IMR-90 (cell line): ENCODE measurements at regions not wholly inside any gene's neighbourhood (a gene's known extent, or its start where the extent isn't known, plus 50 kb on each side); places are given as distances from the start of the nearest gene placed in this dataset.

Experiments
- ATAC-seq: fragments of 200-7000 bp; cut with Tn5 transposase; 2 replicates; pipeline ENCODE4 v1.9.1; 2020; ENCODE audit warnings: low read depth, mild to moderate bottlenecking, moderate library complexity
- BruUV-seq: library from RNA; stranded (reverse); fragments of 400-500 nt; replicated peaks from 2 replicates; lab custom pipeline; 2021; lab: Mats Ljungman, UMichigan
- CTCF ChIA-PET: fragments of 300-600 bp; formaldehyde crosslinking; extraction: SDS; loops from one replicate; lab custom pipeline; 2021; ENCODE audit warnings: antibody characterized with exemption; lab: Yijun Ruan, JAX
- POLR2A ChIA-PET: fragments of 300-600 bp; sonication (Branson Sonifier 250); formaldehyde crosslinking; loops from one replicate; lab custom pipeline; 2022; ENCODE audit warnings: antibody characterized with exemption; ENCODE audit not compliant: unreplicated experiment; lab: Charles Lee
- DNase-seq: peaks from one replicate; pipeline ENCODE4 v3.0.0; 2013
- H2AFZ ChIP-seq: replicated peaks from 2 replicates; pipeline ENCODE3; 2013; ENCODE audit warnings: low read length, mild to moderate bottlenecking; ENCODE audit not compliant: poor library complexity
- H2AK5ac ChIP-seq: 2 replicates; pipeline ENCODE4 v1.6.1; 2013; ENCODE audit warnings: low read depth, low read length, inconsistent platforms
- H2AK9ac ChIP-seq: replicated peaks from 2 replicates; pipeline ENCODE3; 2013; ENCODE audit warnings: mild to moderate bottlenecking, low read depth, low read length, moderate library complexity; ENCODE audit not compliant: poor library complexity
- H2BK120ac ChIP-seq: 2 replicates; pipeline ENCODE4 v1.6.1; 2013; ENCODE audit warnings: low read depth, low read length, inconsistent platforms
- H2BK15ac ChIP-seq: 3 replicates; pipeline ENCODE4 v1.6.1; 2013; ENCODE audit warnings: low read depth, low read length, inconsistent platforms
- H2BK20ac ChIP-seq: 2 replicates; pipeline ENCODE4 v1.6.1; 2013; ENCODE audit warnings: low read depth, mild to moderate bottlenecking, inconsistent platforms, low read length, moderate library complexity
- H2BK5ac ChIP-seq: 2 replicates; pipeline ENCODE4 v1.6.1; 2013; ENCODE audit warnings: mild to moderate bottlenecking, low read depth, low read length, inconsistent platforms; ENCODE audit not compliant: poor library complexity, severe bottlenecking
- H3K14ac ChIP-seq: replicated peaks from 2 replicates; pipeline ENCODE4 v1.6.1; 2013; ENCODE audit warnings: low read depth, low read length, inconsistent platforms
- H3K18ac ChIP-seq: 2 replicates; pipeline ENCODE4 v1.6.1; 2013; ENCODE audit warnings: low read depth, low read length, control low read depth
- H3K23ac ChIP-seq: 2 replicates; pipeline ENCODE4 v1.6.1; 2013; ENCODE audit warnings: low read depth, low read length, inconsistent platforms
- H3K27ac ChIP-seq: 2 replicates; pipeline ENCODE4 v1.5.1; 2013; ENCODE audit warnings: mild to moderate bottlenecking, control low read depth, low read length; ENCODE audit not compliant: insufficient read depth
- H3K27me3 ChIP-seq: 2 replicates; pipeline ENCODE4 v1.6.1; 2013; ENCODE audit warnings: low read length; ENCODE audit not compliant: control insufficient read depth, insufficient read depth
- H3K36me3 ChIP-seq: 2 replicates; pipeline ENCODE4 v1.6.1; 2013; ENCODE audit warnings: low read length, mixed read lengths; ENCODE audit not compliant: control insufficient read depth, insufficient read depth
- H3K4ac ChIP-seq: 2 replicates; pipeline ENCODE4 v1.6.1; 2013; ENCODE audit warnings: low read depth, low read length, inconsistent platforms
- H3K4me1 ChIP-seq: 2 replicates; pipeline ENCODE4 v1.6.1; 2013; ENCODE audit warnings: low read length, mixed read lengths; ENCODE audit not compliant: control insufficient read depth, insufficient read depth
- H3K4me2 ChIP-seq: 2 replicates; pipeline ENCODE4 v1.6.1; 2013; ENCODE audit warnings: low read depth, mild to moderate bottlenecking, control low read depth, low read length, moderate library complexity
- H3K4me3 ChIP-seq: 2 replicates; pipeline ENCODE4 v1.5.1; 2013; ENCODE audit warnings: low read depth, mild to moderate bottlenecking, control low read depth, low read length, moderate library complexity; ENCODE audit not compliant: insufficient read depth
- H3K56ac ChIP-seq: 2 replicates; pipeline ENCODE4 v1.6.1; 2013; ENCODE audit warnings: low read length, inconsistent platforms; ENCODE audit not compliant: insufficient read depth; ENCODE audit errors: extremely low read depth
- H3K79me1 ChIP-seq, 2 experiments: 2 replicates each; pipeline ENCODE4 v1.6.1; 2013; ENCODE audit warnings: low read length in 2 of 2, inconsistent platforms in 1 of 2, low read depth in 1 of 2
- H3K9ac ChIP-seq: 2 replicates; pipeline ENCODE4 v1.6.1; 2013; ENCODE audit warnings: low read depth, low read length, control low read depth
- H3K9me1 ChIP-seq: 2 replicates; pipeline ENCODE4 v1.6.1; 2013; ENCODE audit warnings: low read length, inconsistent platforms; ENCODE audit not compliant: insufficient read depth
- H3K9me3 ChIP-seq: 2 replicates; pipeline ENCODE4 v1.6.1; 2013; ENCODE audit warnings: low read length; ENCODE audit not compliant: control insufficient read depth, insufficient read depth
- H4K20me1 ChIP-seq: 2 replicates; pipeline ENCODE4 v1.6.1; 2013; ENCODE audit warnings: low read length, inconsistent platforms; ENCODE audit not compliant: insufficient read depth
- H4K5ac ChIP-seq: 2 replicates; pipeline ENCODE4 v1.6.1; 2013; ENCODE audit warnings: mild to moderate bottlenecking, low read depth, low read length, control low read depth
- H4K8ac ChIP-seq, 2 experiments: 2 replicates each; pipeline ENCODE4 v1.6.1; 2013; ENCODE audit warnings: low read depth in 2 of 2, low read length in 2 of 2, control low read depth in 1 of 2, inconsistent platforms in 1 of 2
- H4K91ac ChIP-seq: 2 replicates; pipeline ENCODE4 v1.6.1; 2013; ENCODE audit warnings: low read depth, low read length, inconsistent platforms; ENCODE audit not compliant: insufficient read depth
- BHLHE40 ChIP-seq: fragments of 150-350 bp; IDR thresholded peaks from 2 replicates; pipeline ENCODE4 v1.6.1; 2016; ENCODE audit warnings: mild to moderate bottlenecking, low read depth, low read length
- CEBPB ChIP-seq: IDR thresholded peaks from 2 replicates; pipeline ENCODE4 v1.6.1; 2012; ENCODE audit warnings: low read depth, low read length, improper control_type of control experiment
- CHD1 ChIP-seq: IDR thresholded peaks from 2 replicates; pipeline ENCODE4 v1.6.1; 2012; ENCODE audit warnings: low read depth, low read length, improper control_type of control experiment
- FOS ChIP-seq: fragments of 150-350 bp; IDR thresholded peaks from 2 replicates; pipeline ENCODE4 v1.6.1; 2016; ENCODE audit warnings: low read depth, low read length
- MAFK ChIP-seq: IDR thresholded peaks from 2 replicates; pipeline ENCODE4 v1.6.1; 2012; ENCODE audit warnings: low read depth, low read length, improper control_type of control experiment
- MAZ ChIP-seq: IDR thresholded peaks from 2 replicates; pipeline ENCODE4 v1.6.1; 2012; ENCODE audit warnings: low read depth, mild to moderate bottlenecking, low read length, improper control_type of control experiment, moderate library complexity, borderline replicate concordance
- MXI1 ChIP-seq: IDR thresholded peaks from 2 replicates; pipeline ENCODE4 v1.6.1; 2012; ENCODE audit warnings: low read depth, mild to moderate bottlenecking, low read length, moderate library complexity, borderline replicate concordance
- NFE2L2 ChIP-seq: fragments of 150-350 bp; IDR thresholded peaks from 2 replicates; pipeline ENCODE4 v1.6.1; 2016; ENCODE audit warnings: low read depth, mild to moderate bottlenecking, low read length
- POLR2A ChIP-seq: IDR thresholded peaks from 2 replicates; pipeline ENCODE4 v1.6.1; 2012; ENCODE audit warnings: mild to moderate bottlenecking, low read depth, low read length
- RAD21 ChIP-seq: IDR thresholded peaks from 2 replicates; pipeline ENCODE4 v1.6.1; 2012; ENCODE audit warnings: low read length, improper control_type of control experiment
- RCOR1 ChIP-seq: IDR thresholded peaks from 2 replicates; pipeline ENCODE4 v1.6.1; 2012; ENCODE audit warnings: mild to moderate bottlenecking, low read length, improper control_type of control experiment; ENCODE audit not compliant: insufficient replicate concordance
- RFX5 ChIP-seq: IDR thresholded peaks from 2 replicates; pipeline ENCODE4 v1.8.0; 2012; ENCODE audit warnings: low read depth, mild to moderate bottlenecking, low read length, moderate library complexity
- SMC3 ChIP-seq: fragments of 150-350 bp; IDR thresholded peaks from 2 replicates; pipeline ENCODE4 v1.6.1; 2016; ENCODE audit warnings: low read depth, mild to moderate bottlenecking, antibody characterized with exemption, low read length, moderate library complexity
- WGBS, 2 experiments: methylation state at CpG; one replicate each; pipeline versions ENCODE4 v1.1.5 to v1.1.7; 2013; ENCODE audit warnings: missing lambda C conversion rate in 2 of 2; ENCODE audit not compliant: insufficient read length in 1 of 2; ENCODE audit errors: extremely low coverage in 2 of 2; 5-methylcytosine and 5-hydroxymethylcytosine counted together
- dilution Hi-C: fragments of 300-500 bp; cut with HindIII; formaldehyde crosslinking; loops from one replicate; pipeline ENCODE4 v1.14.3; 2018; ENCODE audit warnings: low sequenced_read_pairs; ENCODE audit not compliant: unreplicated experiment
- in situ Hi-C: fragments of 300-500 bp; cut with MboI; formaldehyde crosslinking; loops from 3 replicates; pipeline ENCODE4 v1.14.3; 2019; ENCODE audit warnings: low sequenced_read_pairs, inconsistent platforms, mixed read lengths
- intact Hi-C: fragments of 100-400 bp; cut with micrococcal nuclease; formaldehyde crosslinking; loops from 2 replicates; pipeline ENCODE4 v1.10.0; 2022
- TF ChIP-seq, protein P1 (sequence below): fragments of 150-350 bp; IDR thresholded peaks from 2 replicates; pipeline ENCODE4 v1.6.1; 2017; ENCODE audit warnings: mild to moderate bottlenecking, antibody characterized with exemption, low read length, low read depth
- TF ChIP-seq, protein P2 (sequence below): conservative IDR thresholded peaks from 2 replicates; pipeline ENCODE4 v1.5.1; 2012; ENCODE audit warnings: mild to moderate bottlenecking, low read depth, low read length, improper control_type of control experiment
- TF ChIP-seq, protein P3 (sequence below): fragments of 150-350 bp; IDR thresholded peaks from 2 replicates; pipeline ENCODE4 v1.6.1; 2016; ENCODE audit warnings: low read depth, mild to moderate bottlenecking, low read length, moderate library complexity, borderline replicate concordance

DNA sequence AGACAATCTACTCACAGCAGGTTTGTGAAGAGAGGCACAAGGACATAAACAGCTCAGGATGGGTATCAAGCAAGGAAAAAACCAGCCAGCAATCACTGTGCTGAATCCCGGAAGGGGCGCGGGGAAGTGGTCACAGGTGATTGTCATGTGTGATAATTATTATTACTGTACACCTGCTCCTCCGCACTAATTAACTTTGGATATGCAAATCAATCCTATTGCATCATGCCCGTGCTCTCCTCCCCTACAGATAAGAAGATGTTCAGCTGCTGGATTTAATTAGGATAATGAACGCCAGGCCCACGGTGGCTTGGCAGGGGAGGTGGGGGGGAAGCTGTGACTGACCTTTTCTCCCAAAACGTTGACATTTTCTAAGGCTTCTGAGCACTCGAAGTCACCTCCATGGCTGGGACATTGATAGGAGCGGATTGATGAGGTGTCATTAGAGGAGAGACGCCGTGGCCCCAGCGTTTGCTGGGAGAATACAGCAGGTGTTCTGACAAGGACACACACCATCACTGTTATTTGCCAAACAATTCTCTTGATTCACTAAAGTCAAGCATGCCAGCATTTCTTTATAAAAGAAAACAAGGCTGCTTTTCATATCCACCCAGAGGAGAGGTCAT, 160.3 kb upstream of the VRK2 start:
- Histone ChIP-seq H3K14ac (no peak overlapping the region), H3K9me1 (no peaks in the 10 kb centered on the region), H4K91ac (no peak overlapping the region), H2BK15ac (no peak overlapping the region), H2BK120ac (no peak overlapping the region), H3K23ac (no peak overlapping the region), H3K36me3 (no peaks in the 10 kb centered on the region), H3K56ac (no peak overlapping the region), H3K9me3 (no peaks in the 10 kb centered on the region), H3K9ac (no peak overlapping the region), H3K79me1 (no peaks in the 10 kb centered on the region), H2AK9ac (no peak overlapping the region), H3K18ac (no peak overlapping the region), H3K4ac (no peak overlapping the region), H3K27me3 (no peaks in the 10 kb centered on the region; the same call in 1 of the 2 replicates), H2BK5ac (no peak overlapping the region), H3K4me2 (no peak overlapping the region), H4K20me1 (no peaks in the 10 kb centered on the region), H2BK20ac (no peak overlapping the region), H2AK5ac (no peak overlapping the region), H3K27ac (no peak overlapping the region), H4K5ac (no peak overlapping the region), H4K8ac (no peak overlapping the region), H3K4me1 (peaks cover under 1% of the 10 kb centered on the region), H2AFZ (no peak overlapping the region), H3K4me3 (no peak overlapping the region)
- CTCF ChIA-PET = no interaction called here
- in situ Hi-C loops = no loop called here
- intact Hi-C loops = no loop called here
- dilution Hi-C loops = no loop called here
- no peak for ATAC-seq
- no peak for TF ChIP-seq CEBPB
- no peak for TF ChIP-seq RFX5
- TF ChIP-seq NFE2L2 = no peak
- no peak for TF ChIP-seq MXI1
- no peak for TF ChIP-seq BHLHE40
- no peak for TF ChIP-seq MAFK
- TF ChIP-seq CHD1 = no peak
- TF ChIP-seq, protein P1, sequence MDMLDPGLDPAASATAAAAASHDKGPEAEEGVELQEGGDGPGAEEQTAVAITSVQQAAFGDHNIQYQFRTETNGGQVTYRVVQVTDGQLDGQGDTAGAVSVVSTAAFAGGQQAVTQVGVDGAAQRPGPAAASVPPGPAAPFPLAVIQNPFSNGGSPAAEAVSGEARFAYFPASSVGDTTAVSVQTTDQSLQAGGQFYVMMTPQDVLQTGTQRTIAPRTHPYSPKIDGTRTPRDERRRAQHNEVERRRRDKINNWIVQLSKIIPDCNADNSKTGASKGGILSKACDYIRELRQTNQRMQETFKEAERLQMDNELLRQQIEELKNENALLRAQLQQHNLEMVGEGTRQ = no peak
- no peak for TF ChIP-seq FOS
- TF ChIP-seq, protein P2, sequence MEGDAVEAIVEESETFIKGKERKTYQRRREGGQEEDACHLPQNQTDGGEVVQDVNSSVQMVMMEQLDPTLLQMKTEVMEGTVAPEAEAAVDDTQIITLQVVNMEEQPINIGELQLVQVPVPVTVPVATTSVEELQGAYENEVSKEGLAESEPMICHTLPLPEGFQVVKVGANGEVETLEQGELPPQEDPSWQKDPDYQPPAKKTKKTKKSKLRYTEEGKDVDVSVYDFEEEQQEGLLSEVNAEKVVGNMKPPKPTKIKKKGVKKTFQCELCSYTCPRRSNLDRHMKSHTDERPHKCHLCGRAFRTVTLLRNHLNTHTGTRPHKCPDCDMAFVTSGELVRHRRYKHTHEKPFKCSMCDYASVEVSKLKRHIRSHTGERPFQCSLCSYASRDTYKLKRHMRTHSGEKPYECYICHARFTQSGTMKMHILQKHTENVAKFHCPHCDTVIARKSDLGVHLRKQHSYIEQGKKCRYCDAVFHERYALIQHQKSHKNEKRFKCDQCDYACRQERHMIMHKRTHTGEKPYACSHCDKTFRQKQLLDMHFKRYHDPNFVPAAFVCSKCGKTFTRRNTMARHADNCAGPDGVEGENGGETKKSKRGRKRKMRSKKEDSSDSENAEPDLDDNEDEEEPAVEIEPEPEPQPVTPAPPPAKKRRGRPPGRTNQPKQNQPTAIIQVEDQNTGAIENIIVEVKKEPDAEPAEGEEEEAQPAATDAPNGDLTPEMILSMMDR = no peak
- TF ChIP-seq MAZ = no peak
- TF ChIP-seq RCOR1 = no peak
- TF ChIP-seq, protein P3, sequence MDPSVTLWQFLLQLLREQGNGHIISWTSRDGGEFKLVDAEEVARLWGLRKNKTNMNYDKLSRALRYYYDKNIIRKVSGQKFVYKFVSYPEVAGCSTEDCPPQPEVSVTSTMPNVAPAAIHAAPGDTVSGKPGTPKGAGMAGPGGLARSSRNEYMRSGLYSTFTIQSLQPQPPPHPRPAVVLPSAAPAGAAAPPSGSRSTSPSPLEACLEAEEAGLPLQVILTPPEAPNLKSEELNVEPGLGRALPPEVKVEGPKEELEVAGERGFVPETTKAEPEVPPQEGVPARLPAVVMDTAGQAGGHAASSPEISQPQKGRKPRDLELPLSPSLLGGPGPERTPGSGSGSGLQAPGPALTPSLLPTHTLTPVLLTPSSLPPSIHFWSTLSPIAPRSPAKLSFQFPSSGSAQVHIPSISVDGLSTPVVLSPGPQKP = no peak
- TF ChIP-seq RAD21 = no peak
- no peak for TF ChIP-seq POLR2A
- TF ChIP-seq SMC3 = no peak
- POLR2A ChIA-PET = no interaction called here
- BruUV-seq = no TSS peak
- no peak for DNase-seq
- WGBS, 2 experiments = 40% methylated on average over 1 of the region's 13 CpGs; no CpG with 5 or more reads in 1 of the 2 experiments
